Dedifferentiated amniotic fluid mesenchymal stem cell (primary cell): ENCODE measurements at regions not wholly inside any gene's neighbourhood (a gene's known extent, or its start where the extent isn't known, plus 50 kb on each side); places are given as distances from the start of the nearest gene placed in this dataset.
"Not testable (repeated sequence)": the region's sequence is repeated elsewhere in the genome, so short reads cannot be mapped to it uniquely, and the experiment has no call there.

Source experiments
- DNase-seq: peaks from one replicate; pipeline ENCODE4 v3.0.0-alpha.2; 2016; ENCODE audit errors: extremely low spot score

GRCh38 chr2:35337922-35338321 is 1017.7 kb upstream of the CRIM1 start:
- no peak for DNase-seq

GRCh38 chr2:35314049-35314448 is 1041.5 kb upstream of the CRIM1 start:
- DNase-seq = no peak

- no peak for DNase-seq
These were observed 1054.2 kb upstream of the CRIM1 start for GRCh38 chr2:35301369-35301768.

GRCh38 chr2:35298493-35298892 is 1057.1 kb upstream of the CRIM1 start:
- peak; percentile 42 for DNase-seq

GRCh38 chr2:35297403-35297802 is 1058.2 kb upstream of the CRIM1 start:
- DNase-seq = no peak

GRCh38 chr2:35294636-35295263 is 1060.8 kb upstream of the CRIM1 start:
- DNase-seq = no peak

- no peak for DNase-seq
These were observed 1062.3 kb upstream of the CRIM1 start for GRCh38 chr2:35293261-35293660.

GRCh38 chr2:35292199-35292598 is 1063.4 kb upstream of the CRIM1 start:
- DNase-seq = no peak

GRCh38 chr2:35281702-35282101 is 1073.9 kb upstream of the CRIM1 start:
- DNase-seq = no peak

- no peak for DNase-seq
These were observed 1099.8 kb upstream of the CRIM1 start for GRCh38 chr2:35255826-35256225.

GRCh38 chr2:35251156-35251555 is 1104.4 kb upstream of the CRIM1 start:
- no peak for DNase-seq

DNA sequence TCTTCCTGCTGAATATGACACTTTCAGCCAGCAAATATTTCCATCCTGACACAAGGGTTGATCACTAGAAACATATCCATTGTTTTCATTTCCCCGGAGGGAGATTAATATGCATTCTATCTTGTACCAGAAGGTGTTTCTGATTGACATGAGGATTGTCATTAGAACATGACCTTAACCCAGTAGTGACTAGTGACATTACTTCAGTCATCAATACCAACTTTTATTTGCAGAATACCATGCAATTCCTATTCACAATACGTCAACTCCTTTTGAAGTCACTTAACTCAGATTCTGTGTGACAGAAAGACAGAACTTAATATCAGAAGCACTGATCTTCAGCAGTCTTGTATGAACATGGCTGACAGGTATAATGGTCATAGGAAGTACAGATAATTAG is 1108.9 kb upstream of the CRIM1 start:
- no peak for DNase-seq

DNA sequence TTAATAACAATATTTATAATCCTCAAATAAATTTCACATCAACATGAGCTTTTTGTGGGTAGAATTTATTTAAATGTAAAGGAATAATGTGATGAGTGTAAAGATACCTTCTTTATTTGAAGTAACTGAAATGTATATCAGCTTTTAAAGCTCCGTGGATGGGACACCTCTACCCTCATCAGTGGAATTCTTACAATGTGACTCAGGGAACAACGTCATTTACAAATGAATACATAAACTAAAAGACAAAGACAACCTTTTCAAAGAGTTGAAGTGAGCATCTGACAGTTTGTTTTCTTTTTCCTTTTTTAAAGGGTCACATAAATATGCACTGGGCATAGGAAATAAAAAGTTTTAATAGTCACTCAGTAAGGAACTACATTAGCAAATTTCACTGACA is 1127.0 kb upstream of the CRIM1 start:
- no peak for DNase-seq

GRCh38 chr2:35220461-35220860 is 1135.1 kb upstream of the CRIM1 start:
- no peak for DNase-seq

GRCh38 chr2:35204881-35205280 is 1150.7 kb upstream of the CRIM1 start:
- no peak for DNase-seq

GRCh38 chr2:35204323-35204722 is 1151.3 kb upstream of the CRIM1 start:
- DNase-seq = no peak

GRCh38 chr2:35199298-35199697 is 1156.3 kb upstream of the CRIM1 start:
- no peak for DNase-seq

- no peak for DNase-seq
These were observed 1169.6 kb upstream of the CRIM1 start for GRCh38 chr2:35185861-35186412.

- no peak for DNase-seq
These were observed 1171.1 kb upstream of the CRIM1 start for GRCh38 chr2:35184471-35184870.

- not testable (repeated sequence) for DNase-seq
These were observed 1178.9 kb upstream of the CRIM1 start for GRCh38 chr2:35176726-35177125.

- no peak for DNase-seq
These were observed 1180.7 kb upstream of the CRIM1 start for GRCh38 chr2:35174845-35175244.

- DNase-seq = no peak
These were observed 1182.9 kb upstream of the CRIM1 start for GRCh38 chr2:35172687-35173086.

DNA sequence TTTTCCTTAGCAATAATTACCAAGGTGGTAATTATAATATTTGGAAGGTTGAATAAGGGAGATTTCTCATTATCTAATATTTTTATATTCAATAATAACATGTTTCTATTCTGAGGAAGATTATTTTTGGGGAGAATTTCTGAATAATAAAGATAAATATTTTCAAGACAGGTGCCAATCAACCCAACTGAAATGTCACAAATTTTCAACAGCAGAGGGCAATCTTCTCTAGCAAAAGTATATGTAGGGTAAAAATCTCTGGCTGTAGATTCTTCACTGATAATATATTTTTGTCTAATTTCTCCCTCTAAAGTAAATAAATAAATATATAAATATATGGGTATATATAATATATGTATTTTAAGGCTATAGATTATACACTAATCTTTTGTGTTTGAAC is 1187.2 kb upstream of the CRIM1 start:
- no peak for DNase-seq

DNA sequence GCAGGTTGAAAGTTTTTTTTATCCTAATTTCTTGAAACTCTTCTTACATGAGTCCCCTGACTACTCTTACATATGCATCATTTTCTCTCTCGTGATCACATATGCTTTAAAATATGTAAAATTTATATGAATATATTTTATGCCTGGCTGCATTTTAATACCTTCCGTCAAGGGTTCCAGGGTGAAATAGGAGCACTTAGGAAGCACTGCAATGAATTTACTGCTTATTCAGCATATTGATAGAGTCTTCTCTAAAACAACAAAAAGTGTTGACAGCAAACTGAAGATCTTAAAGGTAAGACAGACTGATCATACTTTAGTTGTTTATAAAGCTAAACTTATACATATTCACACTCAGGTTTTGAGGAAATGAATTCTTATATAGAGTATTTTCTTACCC is 1191.6 kb upstream of the CRIM1 start:
- DNase-seq = no peak
